ENCODE measurements at regions not wholly inside any gene's neighbourhood (a gene's known extent, or its start where the extent isn't known, plus 50 kb on each side); places are given as distances from the start of the nearest gene placed in this dataset.

DNA sequence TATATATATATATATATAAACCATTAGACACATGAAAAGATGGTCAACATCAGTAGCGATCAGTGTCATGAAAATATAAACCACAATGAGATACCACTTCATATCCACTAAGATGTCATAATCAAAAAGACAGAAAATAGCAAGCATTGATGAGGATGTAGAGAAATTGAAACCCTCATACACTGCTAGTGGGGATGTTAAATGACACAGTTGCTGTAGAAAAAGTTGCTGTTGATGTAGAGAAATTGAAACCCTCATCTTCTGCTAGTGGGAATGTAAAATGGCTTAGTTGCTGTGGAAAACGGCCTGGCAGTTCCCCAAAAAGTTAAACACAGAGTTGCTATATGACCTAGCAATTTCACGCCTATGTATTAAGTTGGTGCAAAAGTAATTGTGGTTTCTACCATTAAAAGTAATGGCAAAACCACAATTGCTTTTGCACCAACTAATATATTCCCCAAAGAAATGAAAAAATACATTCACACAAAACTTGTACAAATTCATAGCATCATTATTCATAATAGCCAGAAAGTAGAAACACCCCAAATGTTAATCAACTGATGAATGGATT is 120.5 kb upstream of the ZWINT start:
- no peaks in the 10 kb centered on the region for H3K36me3 Mint-ChIP-seq
- H3K27me3 Mint-ChIP-seq (ENCODE audit: low read depth in 2 of 2): no peaks in the 10 kb centered on the region
- H3K27me3 ChIP-seq (ENCODE audit: control insufficient read depth, insufficient read depth, low read length): no peaks in the 10 kb centered on the region
- H3K4me3 ChIP-seq (ENCODE audit: low read length): no peak overlapping the region
- no peaks in the 10 kb centered on the region for H3K4me1 Mint-ChIP-seq
- H3K9me3 ChIP-seq (ENCODE audit: control insufficient read depth, insufficient read depth, low read length): no peaks in the 10 kb centered on the region
- intact Hi-C loops (cut with micrococcal nuclease): no loop called here
- H3K36me3 ChIP-seq (ENCODE audit: control insufficient read depth, insufficient read depth, low read length): no peaks in the 10 kb centered on the region
- no peak overlapping the region for H3K4me3 Mint-ChIP-seq
- ATAC-seq: no peak
- no peak overlapping the region for H3K27ac Mint-ChIP-seq
- no peak for DNase-seq
- 47% methylated on average over 1 of the region's 3 CpGs for WGBS (ENCODE audit: insufficient coverage)
- no peaks in the 10 kb centered on the region for H3K4me1 ChIP-seq (ENCODE audit: control insufficient read depth, insufficient read depth, low read length)
- H3K9me3 Mint-ChIP-seq: peaks cover 10 to 19% of the 10 kb centered on the region in 2 donors
- no peak overlapping the region for H3K27ac ChIP-seq (ENCODE audit: low read length)
- TF ChIP-seq, protein P1, sequence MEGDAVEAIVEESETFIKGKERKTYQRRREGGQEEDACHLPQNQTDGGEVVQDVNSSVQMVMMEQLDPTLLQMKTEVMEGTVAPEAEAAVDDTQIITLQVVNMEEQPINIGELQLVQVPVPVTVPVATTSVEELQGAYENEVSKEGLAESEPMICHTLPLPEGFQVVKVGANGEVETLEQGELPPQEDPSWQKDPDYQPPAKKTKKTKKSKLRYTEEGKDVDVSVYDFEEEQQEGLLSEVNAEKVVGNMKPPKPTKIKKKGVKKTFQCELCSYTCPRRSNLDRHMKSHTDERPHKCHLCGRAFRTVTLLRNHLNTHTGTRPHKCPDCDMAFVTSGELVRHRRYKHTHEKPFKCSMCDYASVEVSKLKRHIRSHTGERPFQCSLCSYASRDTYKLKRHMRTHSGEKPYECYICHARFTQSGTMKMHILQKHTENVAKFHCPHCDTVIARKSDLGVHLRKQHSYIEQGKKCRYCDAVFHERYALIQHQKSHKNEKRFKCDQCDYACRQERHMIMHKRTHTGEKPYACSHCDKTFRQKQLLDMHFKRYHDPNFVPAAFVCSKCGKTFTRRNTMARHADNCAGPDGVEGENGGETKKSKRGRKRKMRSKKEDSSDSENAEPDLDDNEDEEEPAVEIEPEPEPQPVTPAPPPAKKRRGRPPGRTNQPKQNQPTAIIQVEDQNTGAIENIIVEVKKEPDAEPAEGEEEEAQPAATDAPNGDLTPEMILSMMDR (IDR thresholded peaks at IDR 0.05): no peak

DNA sequence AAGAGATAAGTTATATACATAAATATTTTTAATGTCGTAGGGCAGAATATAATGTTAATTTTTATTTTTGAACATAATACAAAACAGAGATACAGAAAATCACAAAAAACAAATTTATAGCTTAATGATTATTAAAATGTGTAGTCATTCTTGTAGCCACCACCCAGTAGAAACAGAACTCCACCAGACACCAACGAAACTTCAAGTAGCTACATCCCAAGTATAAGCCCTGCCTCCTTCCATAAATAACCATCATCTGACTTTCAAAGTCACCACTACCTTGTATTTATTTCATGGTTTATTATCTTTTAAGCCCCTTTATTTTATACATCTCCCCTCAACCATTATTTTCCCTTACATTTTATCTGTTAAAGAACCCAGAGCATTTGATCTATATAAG is 111.9 kb upstream of the ZWINT start:
- Mint-ChIP-seq H3K27me3 (ENCODE audit: low read depth in 2 of 2) (no peaks in the 10 kb centered on the region), H3K4me3 (no peak overlapping the region), H3K4me1 (no peaks in the 10 kb centered on the region), H3K9me3 (peaks cover 8 to 12% of the 10 kb centered on the region in 2 donors), H3K36me3 (no peaks in the 10 kb centered on the region), H3K27ac (no peak overlapping the region)
- Histone ChIP-seq H3K4me1 (ENCODE audit: control insufficient read depth, insufficient read depth, low read length) (no peaks in the 10 kb centered on the region), H3K27ac (ENCODE audit: low read length) (no peak overlapping the region), H3K36me3 (ENCODE audit: control insufficient read depth, insufficient read depth, low read length) (no peaks in the 10 kb centered on the region), H3K4me3 (ENCODE audit: low read length) (no peak overlapping the region), H3K9me3 (ENCODE audit: control insufficient read depth, insufficient read depth, low read length) (no peaks in the 10 kb centered on the region), H3K27me3 (ENCODE audit: control insufficient read depth, insufficient read depth, low read length) (no peaks in the 10 kb centered on the region)
- ATAC-seq (no peak), DNase-seq (no peak)
- intact Hi-C loops (cut with micrococcal nuclease): no loop called here
- WGBS (ENCODE audit: insufficient coverage): 71% methylated on average over 1 of the region's 2 CpGs
- TF ChIP-seq, protein P1 (IDR thresholded peaks at IDR 0.05): no peak

DNA sequence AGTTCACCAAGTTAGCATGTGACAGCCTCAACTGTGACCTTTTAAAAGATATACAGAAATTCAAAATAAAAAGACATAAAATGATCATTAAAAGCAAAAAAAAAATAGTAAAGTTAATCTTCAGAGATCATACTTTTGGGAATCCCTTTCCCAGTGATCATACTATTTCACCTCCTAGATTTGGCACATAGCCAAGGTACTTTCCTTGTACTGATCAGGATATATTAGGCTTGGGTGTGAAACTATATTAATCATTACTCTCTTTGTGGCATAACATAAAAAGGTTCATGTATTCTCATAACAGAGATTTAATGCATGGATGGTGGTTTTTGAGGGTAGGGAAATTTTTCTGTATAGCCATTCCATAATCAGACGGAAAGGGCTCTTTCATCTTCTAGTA is 109.6 kb upstream of the ZWINT start:
- ATAC-seq: no peak
- H3K4me3 ChIP-seq (ENCODE audit: low read length): no peak overlapping the region
- TF ChIP-seq, protein P1 (IDR thresholded peaks at IDR 0.05): no peak
- Mint-ChIP-seq H3K4me3 (no peak overlapping the region), H3K36me3 (peaks cover 7% of the 10 kb centered on the region), H3K4me1 (no peaks in the 10 kb centered on the region), H3K27me3 (ENCODE audit: low read depth in 2 of 2) (no peaks in the 10 kb centered on the region), H3K27ac (no peak overlapping the region), H3K9me3 (peaks cover 13% of the 10 kb centered on the region in 2 donors)
- H3K36me3 ChIP-seq (ENCODE audit: control insufficient read depth, insufficient read depth, low read length): no peaks in the 10 kb centered on the region
- no CpG with 5 or more reads among the region's 1 CpG for WGBS (ENCODE audit: insufficient coverage)
- DNase-seq: no peak
- H3K4me1 ChIP-seq (ENCODE audit: control insufficient read depth, insufficient read depth, low read length): no peaks in the 10 kb centered on the region
- intact Hi-C loops (cut with micrococcal nuclease): no loop called here
- H3K27ac ChIP-seq (ENCODE audit: low read length): no peak overlapping the region
- H3K27me3 ChIP-seq (ENCODE audit: control insufficient read depth, insufficient read depth, low read length): no peaks in the 10 kb centered on the region
- H3K9me3 ChIP-seq (ENCODE audit: control insufficient read depth, insufficient read depth, low read length): no peaks in the 10 kb centered on the region

DNA sequence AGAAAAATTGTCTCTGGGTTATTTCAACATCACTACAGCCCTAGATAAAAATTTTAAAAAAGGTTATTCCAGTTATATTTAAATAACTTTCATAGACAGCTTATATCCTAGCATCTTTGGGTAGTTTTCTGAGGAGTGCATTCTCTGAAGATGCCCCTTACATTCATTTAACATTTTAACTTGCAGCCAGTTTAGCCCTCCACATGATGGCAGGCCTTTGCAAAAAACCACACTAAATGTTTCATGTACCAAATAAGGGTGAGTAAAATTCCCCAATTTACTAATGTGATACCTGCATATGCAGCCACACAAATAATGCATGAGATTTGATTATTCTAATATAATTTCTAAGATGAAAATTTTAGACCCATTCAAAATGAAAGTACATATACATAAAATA is 108.4 kb upstream of the ZWINT start:
- Histone ChIP-seq H3K4me3 (ENCODE audit: low read length) (no peak overlapping the region), H3K4me1 (ENCODE audit: control insufficient read depth, insufficient read depth, low read length) (no peaks in the 10 kb centered on the region), H3K9me3 (ENCODE audit: control insufficient read depth, insufficient read depth, low read length) (peaks cover 7% of the 10 kb centered on the region), H3K36me3 (ENCODE audit: control insufficient read depth, insufficient read depth, low read length) (no peaks in the 10 kb centered on the region), H3K27ac (ENCODE audit: low read length) (no peak overlapping the region), H3K27me3 (ENCODE audit: control insufficient read depth, insufficient read depth, low read length) (no peaks in the 10 kb centered on the region)
- Mint-ChIP-seq H3K9me3 (peaks cover 13 to 14% of the 10 kb centered on the region in 2 donors), H3K27me3 (ENCODE audit: low read depth in 2 of 2) (no peaks in the 10 kb centered on the region), H3K36me3 (peaks cover 7% of the 10 kb centered on the region), H3K4me3 (no peak overlapping the region), H3K4me1 (no peaks in the 10 kb centered on the region), H3K27ac (no peak overlapping the region)
- intact Hi-C loops (cut with micrococcal nuclease): no loop called here
- TF ChIP-seq, protein P1 (IDR thresholded peaks at IDR 0.05): no peak
- DNase-seq: no peak
- no peak for ATAC-seq
